GM12892 (cell line): ENCODE measurements at regions not wholly inside any gene's neighbourhood (a gene's known extent, or its start where the extent isn't known, plus 50 kb on each side); places are given as distances from the start of the nearest gene placed in this dataset.

Source experiments
- POLR2A ChIP-seq: IDR thresholded peaks from 2 replicates; pipeline ENCODE4 v1.6.1; 2011; ENCODE audit warnings: low read depth, low read length, control low read depth
- POLR2AphosphoS5 ChIP-seq: IDR thresholded peaks from 2 replicates; pipeline ENCODE4 v1.6.1; 2011; ENCODE audit warnings: low read depth, low read length, control low read depth
- TAF1 ChIP-seq: IDR thresholded peaks from 2 replicates; pipeline ENCODE4 v1.6.1; 2011; ENCODE audit warnings: low read depth, mild to moderate bottlenecking, control low read depth, low read length, borderline replicate concordance

DNA sequence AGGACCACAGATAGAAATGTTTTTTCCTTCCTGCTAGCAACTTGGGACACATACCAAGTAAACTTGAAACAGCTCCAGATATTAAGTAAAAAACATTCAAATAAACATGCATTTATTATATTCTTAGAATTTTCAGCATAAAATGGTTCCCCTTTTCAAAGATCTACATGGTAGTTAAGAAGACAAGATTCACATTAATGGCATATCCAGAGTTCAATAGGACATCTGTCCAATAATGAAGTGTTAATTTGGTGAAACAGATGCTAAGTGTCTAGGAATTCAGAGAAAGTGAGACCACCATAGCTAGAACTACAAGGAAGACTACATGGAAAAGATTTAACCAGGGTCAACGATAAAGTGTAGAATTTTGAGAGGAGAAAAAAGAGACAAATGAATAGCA, 184.9 kb downstream of the COL12A1 start:
- TF ChIP-seq POLR2A, result no peak
- TF ChIP-seq POLR2AphosphoS5, result no peak
- TF ChIP-seq TAF1, result no peak
